Hematopoietic multipotent progenitor cell treated with erythropoietin and hydrocortisone succinate and interleukin-3 and kit ligand, for 15 days (in vitro differentiated cells): ENCODE measurements at regions not wholly inside any gene's neighbourhood (a gene's known extent, or its start where the extent isn't known, plus 50 kb on each side); places are given as distances from the start of the nearest gene placed in this dataset.
"Not testable (repeated sequence)": the region's sequence is repeated elsewhere in the genome, so short reads cannot be mapped to it uniquely, and the experiment has no call there.

Experiments
- DNase-seq: peaks from one replicate; pipeline ENCODE4 v3.0.0-alpha.2; 2015; ENCODE audit warnings: low spot score

DNA sequence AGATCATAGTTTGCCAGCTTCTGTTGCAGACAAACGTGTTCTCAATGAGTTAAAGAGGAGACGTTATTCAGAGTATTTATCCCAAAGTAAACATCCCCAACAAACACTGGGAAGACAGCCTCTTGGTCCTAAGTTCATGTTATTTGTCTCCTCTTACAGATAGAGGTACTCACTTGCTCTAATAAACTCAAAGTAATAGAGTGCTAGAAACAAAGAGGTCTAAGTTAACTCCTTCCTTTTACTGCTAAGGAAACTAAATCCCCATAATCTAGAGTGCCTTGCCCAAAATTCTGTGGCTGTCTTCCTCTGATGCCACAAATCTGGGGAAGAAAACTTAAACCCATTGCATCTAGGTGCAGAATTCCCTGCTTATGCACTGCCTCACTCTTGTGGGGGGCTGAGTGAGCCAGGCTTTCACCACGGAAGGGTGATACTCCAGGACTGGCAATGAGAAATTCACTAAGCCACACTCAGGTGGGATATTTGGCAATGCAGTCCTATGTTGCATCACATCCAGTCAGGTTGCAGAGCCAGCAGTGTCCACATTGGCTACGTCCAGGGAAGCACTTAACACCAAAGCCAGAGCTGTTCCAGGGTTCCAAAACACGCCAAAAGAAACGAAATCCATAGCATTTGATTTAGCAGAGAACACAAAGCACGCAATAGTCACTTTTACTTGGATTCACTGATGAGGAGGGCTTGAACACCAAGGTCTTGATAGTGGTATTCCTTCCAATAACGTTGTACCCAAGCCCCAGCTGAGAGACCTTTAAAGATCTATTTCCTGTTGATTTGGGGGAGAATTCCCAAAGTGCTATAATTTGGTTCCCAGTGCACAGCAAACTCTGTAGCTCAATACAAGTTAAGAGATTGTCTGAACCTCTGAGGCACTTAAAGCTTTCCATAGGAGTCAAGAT is 81.0 kb upstream of the FOXQ1 start:
- no peak for DNase-seq

DNA sequence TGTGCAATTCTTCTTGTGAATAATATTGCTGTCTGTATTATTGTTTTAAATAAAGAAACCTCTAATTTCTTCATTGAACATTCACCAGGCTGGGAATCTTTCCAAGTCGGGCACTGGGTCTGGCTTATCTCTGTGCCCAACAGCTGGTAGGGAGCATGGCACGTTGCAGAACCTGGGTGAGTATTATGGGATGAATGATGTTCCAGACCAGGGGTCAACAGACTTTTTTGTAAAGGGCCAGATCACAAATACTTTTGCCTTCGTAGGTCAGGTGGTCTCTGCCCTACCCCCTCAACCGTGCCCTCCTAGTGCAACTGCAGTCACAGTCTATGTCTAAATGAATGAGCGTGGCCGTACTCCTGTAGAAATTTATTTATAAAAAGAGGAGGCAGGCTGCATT is 81.6 kb upstream of the FOXQ1 start:
- no peak for DNase-seq

DNA sequence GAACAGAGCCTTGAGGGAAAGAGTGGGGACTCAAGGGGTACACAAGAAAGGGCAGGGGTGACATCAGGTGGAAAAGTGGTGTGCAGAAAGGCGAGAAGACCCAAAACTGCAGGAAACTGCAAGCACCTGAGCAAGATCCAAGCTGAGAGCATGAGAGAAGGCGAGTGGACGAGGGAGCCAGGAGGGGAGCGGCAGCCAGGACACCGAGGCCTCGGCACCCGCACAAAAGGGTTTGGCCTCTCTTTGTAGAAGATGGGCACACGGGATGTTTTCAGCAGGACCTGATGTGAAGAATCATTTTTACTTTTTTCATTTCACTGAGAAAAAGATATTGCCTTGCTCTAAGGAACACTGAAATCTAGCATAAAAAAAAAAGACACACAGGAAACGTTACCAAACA is 82.1 kb upstream of the FOXQ1 start:
- no peak for DNase-seq

DNA sequence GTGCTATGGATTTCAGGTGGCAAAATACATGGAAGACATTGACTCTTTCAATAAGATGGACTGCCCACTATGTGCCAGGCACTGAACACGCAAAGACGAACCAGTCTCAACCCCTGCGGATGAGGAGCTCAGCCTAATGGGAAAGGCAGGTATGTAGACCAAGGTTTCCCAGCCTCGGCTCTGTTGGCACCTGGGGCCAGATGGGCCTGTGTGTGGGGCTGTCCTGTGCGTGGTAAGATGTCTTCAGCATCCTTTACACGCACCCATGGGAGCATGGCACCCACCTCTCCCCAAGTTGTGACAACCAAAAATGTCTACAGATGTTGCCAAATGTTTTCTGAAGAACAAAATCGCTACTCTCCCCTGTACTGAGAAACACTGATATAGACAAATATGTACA is 82.6 kb upstream of the FOXQ1 start:
- no peak for DNase-seq

DNA sequence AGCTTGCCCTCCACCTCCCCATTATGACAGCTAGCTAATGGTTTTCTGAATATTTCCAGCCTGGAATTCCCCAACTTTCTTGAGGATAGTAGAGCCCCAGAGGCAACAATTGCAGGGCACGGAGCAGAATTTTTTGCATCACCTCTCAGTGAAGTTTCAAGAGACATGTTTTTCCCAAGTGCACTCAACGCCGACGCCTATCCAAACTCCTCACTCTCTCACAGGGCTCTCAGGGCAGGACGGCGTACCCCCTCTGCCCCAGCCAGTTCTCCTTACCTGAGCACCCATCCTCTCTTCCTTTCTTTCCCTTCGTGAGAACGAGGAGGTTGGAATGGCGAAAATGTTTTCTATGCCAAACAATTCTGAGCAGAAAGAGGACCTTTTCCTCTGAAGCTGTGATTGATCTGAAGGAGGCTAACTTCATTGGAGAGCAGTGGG is 83.1 kb upstream of the FOXQ1 start:
- DNase-seq, result no peak

DNA sequence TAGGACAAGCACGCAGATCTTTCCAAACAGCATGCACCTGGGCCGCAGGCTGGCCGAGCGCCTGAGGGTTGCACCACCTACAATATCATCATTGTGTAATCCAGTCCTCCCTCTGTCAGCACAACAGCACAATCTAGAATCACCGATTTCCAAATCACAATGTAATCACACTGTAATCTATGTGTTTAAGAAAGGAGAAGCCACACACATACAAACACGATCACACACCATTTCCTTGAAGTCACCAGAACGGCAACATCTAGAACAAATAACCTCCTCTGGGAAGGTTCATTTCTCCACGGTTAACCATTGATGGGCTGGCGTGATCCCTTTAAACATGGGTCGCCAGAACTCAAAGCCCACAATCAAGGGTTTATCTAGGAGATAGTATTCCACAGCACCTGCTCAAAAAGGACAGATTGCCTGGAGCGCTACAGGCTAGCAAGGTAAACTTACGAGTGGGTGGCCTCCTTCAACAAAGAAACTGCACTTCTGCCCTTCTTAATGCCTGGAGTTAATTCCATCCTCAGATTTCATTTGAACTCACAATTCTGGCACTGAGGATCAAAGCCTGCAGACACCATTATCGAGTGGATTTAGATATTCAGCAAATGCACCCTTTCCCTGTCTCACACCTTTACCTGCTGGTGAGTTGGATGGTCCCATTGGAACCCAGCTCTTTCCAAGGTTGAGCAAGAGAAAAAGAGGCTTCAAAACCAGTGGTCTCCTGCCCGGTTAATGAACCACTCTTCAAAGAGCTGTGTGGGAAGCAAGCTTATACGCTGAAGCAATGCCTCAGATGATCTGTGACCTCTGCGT is 83.8 kb upstream of the FOXQ1 start:
- DNase-seq, result no peak

DNA sequence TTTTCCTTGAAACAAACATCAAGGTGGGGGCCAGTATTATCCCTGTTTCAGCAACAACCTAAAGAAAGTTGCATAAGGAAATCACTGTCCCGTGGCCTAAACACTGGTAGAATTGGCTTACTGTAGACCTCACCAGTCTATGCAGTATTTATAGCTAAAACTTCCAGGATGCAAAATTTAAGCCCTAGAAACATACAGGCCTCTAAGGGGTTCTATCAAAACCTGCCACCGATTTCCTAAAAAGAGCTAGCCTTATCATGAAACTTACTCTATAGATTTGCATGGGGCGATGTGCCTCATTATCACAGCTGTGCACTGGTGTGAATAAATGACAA is 84.3 kb upstream of the FOXQ1 start:
- no peak for DNase-seq

DNA sequence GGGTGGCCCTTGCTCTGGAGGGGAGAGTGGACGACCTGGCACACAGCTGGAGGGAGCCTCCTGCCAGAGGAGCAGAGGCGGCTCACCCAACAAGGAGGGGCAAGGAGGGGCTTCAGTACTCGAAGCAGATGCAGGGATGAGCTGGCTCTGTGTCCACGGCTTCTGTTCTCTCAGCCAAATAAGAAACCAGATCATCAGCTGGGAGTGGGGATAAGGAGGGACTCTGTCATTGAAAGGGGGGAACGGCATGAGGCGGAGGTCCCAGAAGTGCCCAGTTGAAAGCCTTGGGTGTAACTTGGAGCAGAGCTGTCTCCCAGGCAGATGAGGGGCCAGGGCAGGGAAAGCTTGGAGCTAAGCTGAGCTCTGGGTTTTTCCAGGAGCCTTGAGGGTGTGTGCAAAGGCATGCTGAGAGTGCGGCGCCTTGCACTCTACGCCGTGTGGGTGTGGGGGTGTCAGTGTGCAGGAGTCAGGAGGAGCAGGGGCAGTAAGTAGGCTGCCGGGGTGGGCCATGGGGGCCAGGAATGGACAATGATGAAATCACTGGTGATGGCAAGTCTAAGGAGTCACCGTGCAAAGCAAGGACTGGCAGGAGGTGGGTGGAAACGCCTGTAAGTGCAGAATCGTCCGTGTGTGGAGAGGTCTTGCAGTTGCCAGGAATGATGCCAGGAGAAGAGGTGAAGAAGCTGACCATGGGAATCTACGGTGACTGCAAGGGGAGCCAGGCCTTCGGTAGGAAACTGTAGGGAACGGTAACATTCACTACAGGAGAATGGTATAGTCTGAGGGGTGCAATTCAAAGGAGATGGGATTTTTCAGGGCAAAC is 85.4 kb upstream of the FOXQ1 start:
- DNase-seq, result no peak

DNA sequence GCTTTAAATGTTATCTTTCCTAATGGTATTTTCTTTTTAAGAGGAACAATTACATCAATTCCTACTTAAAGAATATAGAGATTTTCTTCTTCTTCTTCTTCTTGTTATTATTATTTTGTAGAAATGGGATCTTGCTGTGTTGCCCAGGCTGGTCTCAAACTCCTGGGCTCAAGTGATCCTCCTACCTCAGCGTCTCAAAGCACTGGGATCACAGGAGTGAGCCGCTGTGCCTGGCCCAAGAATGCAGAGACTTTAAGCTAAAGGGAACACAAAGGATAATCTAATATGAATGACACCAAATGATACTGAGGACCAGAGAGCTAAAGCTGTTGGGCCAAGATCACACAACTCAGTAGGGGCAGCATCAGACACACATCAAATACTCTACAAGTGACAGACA is 87.4 kb upstream of the FOXQ1 start:
- DNase-seq, result no peak

DNA sequence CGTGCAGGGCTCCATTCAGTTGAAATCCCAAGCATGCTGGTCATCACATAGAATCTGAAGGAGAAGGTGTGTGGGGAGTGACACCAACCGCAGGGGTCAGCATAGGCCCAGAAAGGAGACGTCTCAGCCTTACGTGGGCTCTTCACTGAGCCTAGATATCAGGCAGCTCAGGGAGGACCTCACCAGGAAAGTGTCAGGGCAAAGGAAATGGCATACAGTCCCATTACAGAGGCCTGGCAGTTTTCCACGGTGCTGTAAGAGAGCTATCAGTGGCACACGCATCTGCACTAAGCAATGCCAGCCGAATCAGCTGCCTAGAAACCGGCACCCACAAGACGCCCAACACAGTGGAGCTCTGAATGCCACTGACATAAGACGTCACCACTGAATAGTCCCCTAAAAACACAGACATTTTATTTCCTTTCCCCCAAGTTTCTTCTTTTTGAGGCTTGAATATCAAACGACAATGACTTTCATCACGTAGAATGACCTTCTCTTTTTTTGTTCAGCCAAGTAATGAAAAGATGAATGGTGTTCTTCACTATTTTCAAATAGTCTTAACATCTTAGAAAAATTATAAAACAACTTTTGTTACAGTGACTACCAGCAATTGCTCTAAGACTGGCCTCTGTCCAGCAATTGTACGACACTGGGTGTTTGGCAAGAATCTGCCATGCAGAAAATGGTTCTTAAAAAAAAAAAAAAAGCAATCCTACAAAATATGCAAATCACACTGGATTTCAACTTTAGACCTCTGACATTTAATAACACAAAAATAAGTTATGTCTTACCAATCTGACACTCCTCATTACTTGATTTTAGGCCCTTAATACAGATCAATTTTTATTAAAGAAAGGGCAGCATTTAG is 88.9 kb upstream of the FOXQ1 start:
- DNase-seq, result no peak

DNA sequence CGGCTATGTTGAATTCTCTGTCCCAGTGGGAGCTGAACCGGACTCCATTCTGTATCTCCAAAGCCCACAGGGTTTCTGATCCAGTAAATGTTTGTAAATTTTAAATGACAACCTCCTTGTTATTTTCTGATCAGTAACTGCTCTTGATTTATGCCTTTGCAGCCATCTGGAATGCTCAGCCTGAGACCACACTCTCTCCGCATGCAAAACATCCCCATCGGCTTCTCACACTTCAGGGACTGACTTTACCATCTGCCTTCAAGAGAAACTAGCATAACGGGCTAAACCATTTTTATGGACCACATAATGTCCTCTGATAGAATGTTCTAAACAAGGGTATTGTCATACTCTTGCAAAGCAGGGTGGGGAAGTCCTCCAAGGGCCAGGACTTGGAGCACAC is 94.5 kb upstream of the FOXQ1 start:
- DNase-seq, result no peak

DNA sequence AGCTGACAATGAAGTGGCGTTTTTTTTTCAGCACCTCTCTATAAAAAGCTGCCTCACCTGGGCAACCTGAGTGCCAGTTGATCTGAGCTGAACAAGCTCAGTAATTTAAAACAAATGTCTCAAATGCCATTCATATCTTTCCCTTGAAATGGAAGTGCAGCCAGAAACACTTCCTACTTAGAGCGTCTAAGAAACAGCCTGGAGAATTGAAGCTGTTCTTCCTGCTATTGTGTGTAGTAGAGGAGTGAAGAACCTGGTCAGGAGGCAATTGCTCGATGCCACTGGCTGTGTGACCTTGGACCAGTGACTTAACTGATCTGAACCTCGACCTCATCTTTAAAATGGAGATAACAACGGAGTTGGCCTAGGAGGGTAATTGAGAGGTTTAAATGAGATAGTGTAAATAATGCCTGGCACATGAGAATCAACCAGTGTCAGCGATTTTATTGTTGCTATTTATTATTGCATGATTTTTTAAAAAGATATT is 95.4 kb upstream of the FOXQ1 start:
- DNase-seq, result no peak

DNA sequence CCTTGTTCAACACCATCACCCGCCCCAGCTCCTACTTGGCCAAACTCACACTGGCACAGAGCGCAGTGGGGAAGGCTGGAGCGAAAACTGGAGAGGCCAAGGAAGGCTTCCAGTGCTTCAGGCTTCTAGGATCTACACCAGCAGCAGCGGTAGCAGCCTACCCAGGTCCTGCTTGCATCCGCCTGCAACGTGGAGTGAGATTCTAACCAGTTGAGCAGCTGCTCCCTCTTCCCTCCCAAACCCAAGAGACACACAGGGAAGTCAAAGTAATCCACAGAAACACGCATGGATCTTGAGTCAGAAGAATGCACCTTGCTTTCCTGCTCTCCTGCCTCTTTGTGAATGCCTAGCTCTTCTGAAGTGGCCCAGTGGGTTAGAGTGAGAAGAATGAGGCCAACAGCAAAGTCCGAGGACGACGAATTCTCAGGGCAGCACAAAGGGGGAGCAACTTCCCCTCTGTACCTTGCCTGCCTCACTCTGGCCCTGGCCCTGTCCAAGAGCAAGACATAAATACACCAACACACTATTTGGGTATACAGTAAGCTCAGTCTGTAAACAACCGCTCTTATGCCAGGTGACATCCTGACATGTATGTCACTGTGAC is 95.9 kb upstream of the FOXQ1 start:
- no peak for DNase-seq

DNA sequence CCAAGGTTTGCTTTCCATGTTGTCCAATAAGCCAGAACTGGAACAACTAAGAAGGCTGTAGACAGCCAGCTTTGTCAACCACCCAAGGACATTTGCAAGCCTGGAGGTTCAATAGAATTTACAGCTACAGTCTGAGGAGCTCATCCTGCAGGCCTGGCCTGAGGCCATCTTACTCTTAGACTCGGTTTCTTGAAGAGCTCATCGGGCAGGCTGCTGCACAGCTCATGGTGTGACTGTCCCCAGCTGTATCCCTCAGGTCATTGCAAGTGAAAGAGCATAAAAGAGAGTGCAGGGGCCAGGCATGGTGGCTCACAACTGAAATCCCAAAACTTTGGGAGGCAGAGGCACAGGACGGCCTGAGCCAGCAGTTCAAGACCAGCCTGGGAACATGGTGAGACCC is 96.9 kb upstream of the FOXQ1 start:
- no peak for DNase-seq

DNA sequence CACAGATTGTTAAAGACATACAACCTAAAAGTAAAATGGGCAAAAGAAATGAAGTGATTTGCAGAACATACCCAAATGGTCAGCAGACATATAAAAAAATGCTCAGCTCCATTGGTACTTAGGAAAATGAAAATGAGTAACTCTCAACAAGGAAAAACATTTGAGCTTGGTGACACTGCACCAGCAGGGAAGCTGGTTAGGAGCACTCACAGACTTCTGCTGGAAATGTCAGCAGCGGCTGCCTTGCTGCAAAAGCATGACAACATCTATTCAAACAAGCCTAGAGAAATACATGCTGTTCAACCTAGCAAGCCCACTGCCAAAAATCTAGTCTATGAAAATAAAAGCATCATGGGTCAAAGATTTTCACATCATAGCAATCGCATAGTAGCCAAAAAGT is 99.0 kb upstream of the FOXQ1 start:
- DNase-seq, result no peak

DNA sequence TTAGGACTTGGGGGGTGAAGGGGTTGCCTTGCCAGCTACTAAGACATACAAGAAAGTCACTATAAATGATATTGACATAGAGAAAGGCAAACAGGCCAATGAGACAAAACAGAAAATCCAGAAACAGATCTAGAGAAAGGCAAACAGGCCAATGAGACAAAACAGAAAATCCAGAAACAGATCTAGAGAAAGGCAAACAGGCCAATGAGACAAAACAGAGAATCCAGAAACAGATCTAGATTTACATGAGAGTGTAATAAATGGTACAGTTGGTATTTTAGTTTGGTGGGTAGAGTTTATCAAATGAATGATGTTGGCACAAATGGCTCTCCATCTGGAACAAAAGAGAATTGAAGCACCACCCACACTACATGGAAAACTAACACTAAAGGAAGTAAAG is 99.8 kb upstream of the FOXQ1 start:
- DNase-seq, result not testable (repeated sequence)

DNA sequence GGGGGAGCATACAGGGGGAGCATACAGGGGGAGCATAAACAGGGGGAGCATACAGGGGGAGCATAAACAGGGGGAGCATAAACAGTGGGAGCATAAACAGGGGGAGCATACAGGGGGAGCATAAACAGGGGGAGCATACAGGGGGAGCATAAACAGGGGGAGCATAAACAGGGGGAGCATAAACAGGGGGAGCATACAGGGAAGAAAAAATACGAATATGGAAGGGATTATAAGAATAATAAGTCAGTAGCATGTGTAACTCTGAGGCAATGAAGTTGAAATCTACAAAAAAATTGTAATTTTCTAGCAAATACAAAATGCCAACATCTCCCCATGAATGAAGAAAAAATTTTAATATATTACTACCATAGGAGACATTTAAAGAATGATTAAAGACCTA is 101.3 kb upstream of the FOXQ1 start:
- DNase-seq, result not testable (repeated sequence)

DNA sequence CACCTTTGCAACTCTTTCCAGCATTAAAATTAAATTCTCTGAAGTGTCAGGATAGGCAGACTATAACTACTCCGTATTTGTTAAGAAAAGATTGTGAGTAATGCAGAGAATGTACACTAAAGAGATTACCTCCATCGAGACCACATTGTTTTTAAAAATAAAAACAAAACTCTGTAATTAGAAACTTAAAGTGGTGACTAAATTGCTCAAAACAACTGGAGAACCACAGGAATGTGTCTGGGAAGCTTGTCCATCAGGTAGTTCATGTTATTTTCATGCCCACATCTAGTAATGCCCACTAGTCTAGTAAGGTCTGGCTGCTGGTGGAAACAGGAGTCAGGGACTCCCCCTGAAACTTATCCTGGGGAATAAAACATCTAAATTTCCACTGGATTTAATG is 103.0 kb upstream of the FOXQ1 start:
- DNase-seq, result no peak

DNA sequence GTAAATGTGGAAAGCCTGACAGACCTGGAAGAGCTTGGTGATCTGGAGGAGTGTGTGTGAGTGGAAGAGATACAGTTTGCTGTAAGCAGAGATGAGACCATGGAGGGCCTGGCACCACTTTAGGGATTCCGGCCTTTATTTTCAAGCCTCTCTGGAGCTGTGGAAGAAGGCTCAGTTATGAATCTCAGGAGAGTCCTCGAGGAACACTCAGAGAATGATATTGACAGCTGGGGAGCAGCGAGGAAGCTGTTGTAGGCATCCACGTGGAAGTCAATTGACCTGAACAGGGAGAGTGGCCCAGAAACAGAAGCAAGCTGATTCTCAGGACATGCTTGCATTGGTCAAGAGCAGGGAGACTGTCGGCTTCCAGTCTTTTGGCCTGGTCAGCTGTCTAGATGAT is 108.4 kb upstream of the FOXQ1 start:
- no peak for DNase-seq

DNA sequence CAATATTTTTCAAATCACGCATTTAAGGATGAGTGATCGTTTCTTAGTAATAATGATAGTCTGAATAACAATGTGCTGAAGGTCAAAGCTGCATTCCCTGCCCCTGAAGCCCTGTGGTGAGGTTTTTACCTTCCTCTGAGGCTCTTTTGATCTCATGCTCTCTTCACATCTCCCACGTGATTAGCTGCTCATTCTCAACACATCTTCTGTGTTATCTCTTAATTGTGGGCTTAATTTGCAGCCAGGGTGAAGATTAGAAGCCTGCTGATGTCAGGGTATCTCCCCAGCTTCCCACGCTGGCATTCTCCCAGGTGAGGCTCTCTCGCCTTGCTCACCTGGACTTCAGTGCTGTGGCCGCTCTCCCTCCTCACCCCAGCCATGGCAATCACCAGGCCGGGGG is 109.7 kb upstream of the FOXQ1 start:
- no peak for DNase-seq
